Vagina (tissue), 2 donors: ENCODE measurements at regions not wholly inside any gene's neighbourhood (a gene's known extent, or its start where the extent isn't known, plus 50 kb on each side); places are given as distances from the start of the nearest gene placed in this dataset.
"Not testable (repeated sequence)": the region's sequence is repeated elsewhere in the genome, so short reads cannot be mapped to it uniquely, and the experiment has no call there.

Experiments used
- CTCF ChIP-seq, 3 experiments: fragments of 450-650 bp in 2 of 3; fragments of 200-600 bp in 1 of 3; sonication (generic) in 1 of 3; IDR thresholded peaks; one replicate each; pipeline ENCODE4 v1.5.1; 2017 to 2019; ENCODE audit warnings: antibody characterized with exemption in 3 of 3, mild to moderate bottlenecking in 2 of 3, moderate library complexity in 2 of 3
- POLR2A ChIP-seq, 2 donors: fragments of 450-650 bp; IDR thresholded peaks; one replicate each; pipeline ENCODE4 v1.6.1; 2017; ENCODE audit warnings: antibody characterized with exemption in 2 of 2, mild to moderate bottlenecking in 2 of 2, moderate library complexity in 2 of 2
- POLR2AphosphoS5 ChIP-seq, 2 donors: sonication (generic); formaldehyde crosslinking; IDR thresholded peaks; one replicate each; pipeline ENCODE4 v1.9.0; 2017; ENCODE audit warnings: antibody characterized with exemption in 2 of 2, mild to moderate bottlenecking in 2 of 2, low read depth in 1 of 2; ENCODE audit not compliant: insufficient read depth in 1 of 2

- not testable (repeated sequence) for TF ChIP-seq POLR2AphosphoS5 (IDR thresholded peaks at IDR 0.05; ENCODE audit: insufficient read depth in 1 of 2, low read depth in 1 of 2); POLR2A (IDR thresholded peaks at IDR 0.05); CTCF (IDR thresholded peaks at IDR 0.05)
Measured at GRCh38 chr15:67939179-67939578, 99.3 kb upstream of the RNU6-1 start.
